IMR-90 (cell line): ENCODE measurements at regions not wholly inside any gene's neighbourhood (a gene's known extent, or its start where the extent isn't known, plus 50 kb on each side); places are given as distances from the start of the nearest gene placed in this dataset.

ENCODE experiments used
- ATAC-seq: fragments of 200-7000 bp; cut with Tn5 transposase; 2 replicates; pipeline ENCODE4 v1.9.1; 2020; ENCODE audit warnings: low read depth, mild to moderate bottlenecking, moderate library complexity
- BruUV-seq: library from RNA; stranded (reverse); fragments of 400-500 nt; replicated peaks from 2 replicates; lab custom pipeline; 2021; lab: Mats Ljungman, UMichigan
- CTCF ChIA-PET: fragments of 300-600 bp; formaldehyde crosslinking; extraction: SDS; loops from one replicate; lab custom pipeline; 2021; ENCODE audit warnings: antibody characterized with exemption; lab: Yijun Ruan, JAX
- POLR2A ChIA-PET: fragments of 300-600 bp; sonication (Branson Sonifier 250); formaldehyde crosslinking; loops from one replicate; lab custom pipeline; 2022; ENCODE audit warnings: antibody characterized with exemption; ENCODE audit not compliant: unreplicated experiment; lab: Charles Lee
- DNase-seq: peaks from one replicate; pipeline ENCODE4 v3.0.0; 2013
- H2AFZ ChIP-seq: replicated peaks from 2 replicates; pipeline ENCODE3; 2013; ENCODE audit warnings: low read length, mild to moderate bottlenecking; ENCODE audit not compliant: poor library complexity
- H2AK5ac ChIP-seq: 2 replicates; pipeline ENCODE4 v1.6.1; 2013; ENCODE audit warnings: low read depth, low read length, inconsistent platforms
- H2AK9ac ChIP-seq: replicated peaks from 2 replicates; pipeline ENCODE3; 2013; ENCODE audit warnings: mild to moderate bottlenecking, low read depth, low read length, moderate library complexity; ENCODE audit not compliant: poor library complexity
- H2BK120ac ChIP-seq: 2 replicates; pipeline ENCODE4 v1.6.1; 2013; ENCODE audit warnings: low read depth, low read length, inconsistent platforms
- H2BK15ac ChIP-seq: 3 replicates; pipeline ENCODE4 v1.6.1; 2013; ENCODE audit warnings: low read depth, low read length, inconsistent platforms
- H2BK20ac ChIP-seq: 2 replicates; pipeline ENCODE4 v1.6.1; 2013; ENCODE audit warnings: low read depth, mild to moderate bottlenecking, inconsistent platforms, low read length, moderate library complexity
- H2BK5ac ChIP-seq: 2 replicates; pipeline ENCODE4 v1.6.1; 2013; ENCODE audit warnings: mild to moderate bottlenecking, low read depth, low read length, inconsistent platforms; ENCODE audit not compliant: poor library complexity, severe bottlenecking
- H3K14ac ChIP-seq: replicated peaks from 2 replicates; pipeline ENCODE4 v1.6.1; 2013; ENCODE audit warnings: low read depth, low read length, inconsistent platforms
- H3K18ac ChIP-seq: 2 replicates; pipeline ENCODE4 v1.6.1; 2013; ENCODE audit warnings: low read depth, low read length, control low read depth
- H3K23ac ChIP-seq: 2 replicates; pipeline ENCODE4 v1.6.1; 2013; ENCODE audit warnings: low read depth, low read length, inconsistent platforms
- H3K27ac ChIP-seq: 2 replicates; pipeline ENCODE4 v1.5.1; 2013; ENCODE audit warnings: mild to moderate bottlenecking, control low read depth, low read length; ENCODE audit not compliant: insufficient read depth
- H3K27me3 ChIP-seq: 2 replicates; pipeline ENCODE4 v1.6.1; 2013; ENCODE audit warnings: low read length; ENCODE audit not compliant: control insufficient read depth, insufficient read depth
- H3K36me3 ChIP-seq: 2 replicates; pipeline ENCODE4 v1.6.1; 2013; ENCODE audit warnings: low read length, mixed read lengths; ENCODE audit not compliant: control insufficient read depth, insufficient read depth
- H3K4ac ChIP-seq: 2 replicates; pipeline ENCODE4 v1.6.1; 2013; ENCODE audit warnings: low read depth, low read length, inconsistent platforms
- H3K4me1 ChIP-seq: 2 replicates; pipeline ENCODE4 v1.6.1; 2013; ENCODE audit warnings: low read length, mixed read lengths; ENCODE audit not compliant: control insufficient read depth, insufficient read depth
- H3K4me2 ChIP-seq: 2 replicates; pipeline ENCODE4 v1.6.1; 2013; ENCODE audit warnings: low read depth, mild to moderate bottlenecking, control low read depth, low read length, moderate library complexity
- H3K4me3 ChIP-seq: 2 replicates; pipeline ENCODE4 v1.5.1; 2013; ENCODE audit warnings: low read depth, mild to moderate bottlenecking, control low read depth, low read length, moderate library complexity; ENCODE audit not compliant: insufficient read depth
- H3K56ac ChIP-seq: 2 replicates; pipeline ENCODE4 v1.6.1; 2013; ENCODE audit warnings: low read length, inconsistent platforms; ENCODE audit not compliant: insufficient read depth; ENCODE audit errors: extremely low read depth
- H3K79me1 ChIP-seq, 2 experiments: 2 replicates each; pipeline ENCODE4 v1.6.1; 2013; ENCODE audit warnings: low read length in 2 of 2, inconsistent platforms in 1 of 2, low read depth in 1 of 2
- H3K9ac ChIP-seq: 2 replicates; pipeline ENCODE4 v1.6.1; 2013; ENCODE audit warnings: low read depth, low read length, control low read depth
- H3K9me1 ChIP-seq: 2 replicates; pipeline ENCODE4 v1.6.1; 2013; ENCODE audit warnings: low read length, inconsistent platforms; ENCODE audit not compliant: insufficient read depth
- H3K9me3 ChIP-seq: 2 replicates; pipeline ENCODE4 v1.6.1; 2013; ENCODE audit warnings: low read length; ENCODE audit not compliant: control insufficient read depth, insufficient read depth
- H4K20me1 ChIP-seq: 2 replicates; pipeline ENCODE4 v1.6.1; 2013; ENCODE audit warnings: low read length, inconsistent platforms; ENCODE audit not compliant: insufficient read depth
- H4K5ac ChIP-seq: 2 replicates; pipeline ENCODE4 v1.6.1; 2013; ENCODE audit warnings: mild to moderate bottlenecking, low read depth, low read length, control low read depth
- H4K8ac ChIP-seq, 2 experiments: 2 replicates each; pipeline ENCODE4 v1.6.1; 2013; ENCODE audit warnings: low read depth in 2 of 2, low read length in 2 of 2, control low read depth in 1 of 2, inconsistent platforms in 1 of 2
- H4K91ac ChIP-seq: 2 replicates; pipeline ENCODE4 v1.6.1; 2013; ENCODE audit warnings: low read depth, low read length, inconsistent platforms; ENCODE audit not compliant: insufficient read depth
- BHLHE40 ChIP-seq: fragments of 150-350 bp; IDR thresholded peaks from 2 replicates; pipeline ENCODE4 v1.6.1; 2016; ENCODE audit warnings: mild to moderate bottlenecking, low read depth, low read length
- CHD1 ChIP-seq: IDR thresholded peaks from 2 replicates; pipeline ENCODE4 v1.6.1; 2012; ENCODE audit warnings: low read depth, low read length, improper control_type of control experiment
- POLR2A ChIP-seq: IDR thresholded peaks from 2 replicates; pipeline ENCODE4 v1.6.1; 2012; ENCODE audit warnings: mild to moderate bottlenecking, low read depth, low read length
- SMC3 ChIP-seq: fragments of 150-350 bp; IDR thresholded peaks from 2 replicates; pipeline ENCODE4 v1.6.1; 2016; ENCODE audit warnings: low read depth, mild to moderate bottlenecking, antibody characterized with exemption, low read length, moderate library complexity
- USF2 ChIP-seq: fragments of 150-350 bp; IDR thresholded peaks from 2 replicates; pipeline ENCODE4 v1.6.1; 2017; ENCODE audit warnings: mild to moderate bottlenecking, antibody characterized with exemption, low read length, low read depth
- WGBS, 2 experiments: methylation state at CpG; one replicate each; pipeline versions ENCODE4 v1.1.5 to v1.1.7; 2013; ENCODE audit warnings: missing lambda C conversion rate in 2 of 2; ENCODE audit not compliant: insufficient read length in 1 of 2; ENCODE audit errors: extremely low coverage in 2 of 2; 5-methylcytosine and 5-hydroxymethylcytosine counted together
- dilution Hi-C: fragments of 300-500 bp; cut with HindIII; formaldehyde crosslinking; loops from one replicate; pipeline ENCODE4 v1.14.3; 2018; ENCODE audit warnings: low sequenced_read_pairs; ENCODE audit not compliant: unreplicated experiment
- in situ Hi-C: fragments of 300-500 bp; cut with MboI; formaldehyde crosslinking; loops from 3 replicates; pipeline ENCODE4 v1.14.3; 2019; ENCODE audit warnings: low sequenced_read_pairs, inconsistent platforms, mixed read lengths
- intact Hi-C: fragments of 100-400 bp; cut with micrococcal nuclease; formaldehyde crosslinking; loops from 2 replicates; pipeline ENCODE4 v1.10.0; 2022

- no peaks in the 10 kb centered on the region for H3K36me3 ChIP-seq
- no peak overlapping the region for H2BK5ac ChIP-seq
- H3K9me1 ChIP-seq: 0 out of 2 replicates have a peak, but pooled peaks cover 3% of the 10 kb centered on the region
- no peak overlapping the region for H3K18ac ChIP-seq
- no peak overlapping the region for H4K5ac ChIP-seq
- WGBS, 2 experiments: 58% methylated on average over 4 of the region's 14 CpGs; no CpG with 5 or more reads in 1 of the 2 experiments
- H3K4me3 ChIP-seq: no peak overlapping the region
- POLR2A ChIA-PET: no interaction called here
- H3K9me3 ChIP-seq: no peaks in the 10 kb centered on the region
- H3K14ac ChIP-seq: no peak overlapping the region
- DNase-seq (no peak), ATAC-seq (no peak)
- no peaks in the 10 kb centered on the region for H4K20me1 ChIP-seq
- BruUV-seq: no TSS peak
- dilution Hi-C loops (no loop called here), intact Hi-C loops (no loop called here), in situ Hi-C loops (no loop called here)
- H3K9ac ChIP-seq: no peak overlapping the region
- TF ChIP-seq BHLHE40 (no peak), POLR2A (no peak), CHD1 (no peak), USF2 (no peak), SMC3 (no peak)
- no peak overlapping the region for H3K4me2 ChIP-seq
- no peak overlapping the region for H3K56ac ChIP-seq
- peaks cover 9% of the 10 kb centered on the region for H3K4me1 ChIP-seq
- H3K27me3 ChIP-seq: no peaks in the 10 kb centered on the region
- H3K27ac ChIP-seq: no peak overlapping the region
- H3K79me1 ChIP-seq: no peaks in the 10 kb centered on the region
- H2BK120ac ChIP-seq: no peak overlapping the region
- no peak overlapping the region for H2AK9ac ChIP-seq
- no peak overlapping the region for H2AFZ ChIP-seq
- H3K4ac ChIP-seq: no peak overlapping the region
- H4K8ac ChIP-seq: no peak overlapping the region
- H4K91ac ChIP-seq: no peak overlapping the region
- no peak overlapping the region for H2BK15ac ChIP-seq
- CTCF ChIA-PET: interaction anchor here (0.6 kb wide), 1 partner anchor 23 kb away, joined by 3 read pairs; no protein-coding TSS in a partner anchor
- no peak overlapping the region for H3K23ac ChIP-seq
- no peak overlapping the region for H2BK20ac ChIP-seq
- H2AK5ac ChIP-seq: peak overlapping the region; percentile 69; the same call in 1 of the 2 replicates
Measured at GRCh38 chr11:130560000-130560780, 111.7 kb downstream of the ADAMTS15 start.
